Panc1 (cell line): ENCODE measurements at regions not wholly inside any gene's neighbourhood (a gene's known extent, or its start where the extent isn't known, plus 50 kb on each side); places are given as distances from the start of the nearest gene placed in this dataset.

Experiments
- POLR2AphosphoS5 ChIP-seq: IDR thresholded peaks from 2 replicates; pipeline ENCODE4 v1.6.1; 2012; ENCODE audit warnings: mild to moderate bottlenecking, low read depth, low read length, moderate library complexity
- REST ChIP-seq, 2 experiments: IDR thresholded peaks; 2 replicates each; pipeline ENCODE4 v1.6.1; 2011 to 2012; ENCODE audit warnings: low read depth in 2 of 2, control low read depth in 1 of 2, low read length in 1 of 2, mild to moderate bottlenecking in 1 of 2, moderate library complexity in 1 of 2; ENCODE audit not compliant: insufficient read depth in 1 of 2
- TF ChIP-seq, protein P1 (sequence below): fragments of 450-650 bp; IDR thresholded peaks from 2 replicates; pipeline ENCODE4 v1.5.1; 2017; ENCODE audit warnings: mild to moderate bottlenecking

- TF ChIP-seq REST (IDR thresholded peaks at IDR 0.05; ENCODE audit: insufficient read depth in 1 of 2, low read depth in 2 of 2, low read length in 1 of 2) (no peak), POLR2AphosphoS5 (no peak)
- TF ChIP-seq, protein P1, sequence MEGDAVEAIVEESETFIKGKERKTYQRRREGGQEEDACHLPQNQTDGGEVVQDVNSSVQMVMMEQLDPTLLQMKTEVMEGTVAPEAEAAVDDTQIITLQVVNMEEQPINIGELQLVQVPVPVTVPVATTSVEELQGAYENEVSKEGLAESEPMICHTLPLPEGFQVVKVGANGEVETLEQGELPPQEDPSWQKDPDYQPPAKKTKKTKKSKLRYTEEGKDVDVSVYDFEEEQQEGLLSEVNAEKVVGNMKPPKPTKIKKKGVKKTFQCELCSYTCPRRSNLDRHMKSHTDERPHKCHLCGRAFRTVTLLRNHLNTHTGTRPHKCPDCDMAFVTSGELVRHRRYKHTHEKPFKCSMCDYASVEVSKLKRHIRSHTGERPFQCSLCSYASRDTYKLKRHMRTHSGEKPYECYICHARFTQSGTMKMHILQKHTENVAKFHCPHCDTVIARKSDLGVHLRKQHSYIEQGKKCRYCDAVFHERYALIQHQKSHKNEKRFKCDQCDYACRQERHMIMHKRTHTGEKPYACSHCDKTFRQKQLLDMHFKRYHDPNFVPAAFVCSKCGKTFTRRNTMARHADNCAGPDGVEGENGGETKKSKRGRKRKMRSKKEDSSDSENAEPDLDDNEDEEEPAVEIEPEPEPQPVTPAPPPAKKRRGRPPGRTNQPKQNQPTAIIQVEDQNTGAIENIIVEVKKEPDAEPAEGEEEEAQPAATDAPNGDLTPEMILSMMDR, result no peak
These were observed 176.1 kb downstream of the INSIG2 start for GRCh38 chr2:118264232-118264990.
